ENCODE measurements at regions not wholly inside any gene's neighbourhood (a gene's known extent, or its start where the extent isn't known, plus 50 kb on each side); places are given as distances from the start of the nearest gene placed in this dataset.

DNA sequence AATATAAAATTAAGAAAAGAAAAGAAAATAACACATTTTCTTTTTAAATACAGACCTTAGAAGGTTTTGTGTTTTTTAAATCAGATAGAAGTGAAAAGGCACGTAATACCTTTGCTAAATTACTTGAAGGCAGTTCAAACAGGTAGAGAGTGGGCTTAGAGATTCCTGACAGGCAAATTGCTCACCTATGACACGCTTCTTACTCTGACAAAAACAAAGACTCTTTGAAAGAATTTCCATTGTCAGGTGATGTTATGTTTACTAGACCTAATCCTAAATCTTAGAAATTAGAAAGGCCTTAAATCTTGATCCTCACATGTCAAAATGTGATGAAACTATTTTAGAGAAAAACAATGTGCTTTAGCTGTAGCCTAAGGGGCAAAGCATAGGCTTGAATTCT lies 522.9 kb downstream of the SOX11 start:
- Histone ChIP-seq H3K4me2 (no peak overlapping the region), H2AFZ (ENCODE audit: low read depth) (no peak overlapping the region), H3K9ac (no peak overlapping the region), H3K27ac (ENCODE audit: low read depth in 2 of 2, low read length in 1 of 2) (no peak overlapping the region), H3K9me2 (no peaks in the 10 kb centered on the region), H3K27me3 (ENCODE audit: insufficient read depth) (no peaks in the 10 kb centered on the region), H3K36me3 (replicated peaks in 1 of 2; ENCODE audit: control insufficient read depth in 1 of 2, insufficient read depth in 2 of 2, low read length in 1 of 2) (no peaks in the 10 kb centered on the region), H4K20me1 (ENCODE audit: insufficient read depth) (no peaks in the 10 kb centered on the region), H3K4me3 (ENCODE audit: low read depth in 2 of 2, low read length in 1 of 2) (no peak overlapping the region), H3K4me1 (ENCODE audit: control insufficient read depth in 1 of 2, insufficient read depth in 2 of 2, low read depth in 1 of 2, low read length in 1 of 2) (no peaks in the 10 kb centered on the region), H3K9me3 (no peaks in the 10 kb centered on the region), H3K79me2 (ENCODE audit: insufficient read depth) (no peaks in the 10 kb centered on the region), H3F3A (replicated peaks; ENCODE audit: insufficient read depth) (no peaks in the 10 kb centered on the region)
- POLR2A ChIA-PET = no interaction called here
- WGBS (ENCODE audit: low lambda C conversion rate) = 26% methylated on average over 2 of the region's 2 CpGs
- CTCF ChIA-PET = no interaction called here
- TF ChIP-seq RCOR1 (IDR thresholded peaks at IDR 0.05; ENCODE audit: low read length) = no peak
- DNase-seq = no peak

DNA sequence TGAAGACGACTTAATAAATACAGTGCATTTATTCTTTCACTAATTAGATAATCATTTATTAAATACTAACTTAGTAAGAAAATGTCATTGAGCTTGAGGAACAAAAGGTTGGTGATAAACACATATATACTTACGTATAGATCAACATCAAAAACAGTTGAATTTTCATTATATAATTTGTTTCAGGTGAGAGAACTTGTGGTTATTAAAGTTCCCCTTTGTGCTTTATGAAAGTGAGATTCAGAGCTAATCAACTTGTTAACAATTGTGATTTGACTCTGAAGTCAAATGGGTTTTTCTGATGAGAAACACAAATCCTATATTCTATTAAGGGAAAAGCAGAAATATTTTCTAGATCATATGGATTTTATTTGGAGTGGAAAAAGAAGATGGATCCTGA lies 524.0 kb downstream of the SOX11 start:
- no peak for DNase-seq
- H2AFZ ChIP-seq (ENCODE audit: low read depth) = no peak overlapping the region
- H3K27ac ChIP-seq (ENCODE audit: low read depth in 2 of 2, low read length in 1 of 2) = no peak overlapping the region
- H3K9ac ChIP-seq = no peak overlapping the region
- H3K4me3 ChIP-seq (ENCODE audit: low read depth in 2 of 2, low read length in 1 of 2) = no peak overlapping the region
- no peaks in the 10 kb centered on the region for H4K20me1 ChIP-seq (ENCODE audit: insufficient read depth)
- H3F3A ChIP-seq (replicated peaks; ENCODE audit: insufficient read depth) = no peaks in the 10 kb centered on the region
- TF ChIP-seq NRF1 (IDR thresholded peaks at IDR 0.05; ENCODE audit: low read depth, low read length) = no peak
- no peak for TF ChIP-seq MEF2A (IDR thresholded peaks at IDR 0.05; ENCODE audit: borderline replicate concordance, low read depth)
- no peak for TF ChIP-seq NFIC (IDR thresholded peaks at IDR 0.05; ENCODE audit: borderline replicate concordance)
- no peak for TF ChIP-seq GATA2 (CRISPR knock-in tag; IDR thresholded peaks at IDR 0.05)
- TF ChIP-seq FOSL2 (IDR thresholded peaks at IDR 0.05; ENCODE audit: borderline replicate concordance, low read depth) = no peak
- no peak for TF ChIP-seq FOXM1 (IDR thresholded peaks at IDR 0.05; ENCODE audit: low read depth)
- TF ChIP-seq, protein P1, sequence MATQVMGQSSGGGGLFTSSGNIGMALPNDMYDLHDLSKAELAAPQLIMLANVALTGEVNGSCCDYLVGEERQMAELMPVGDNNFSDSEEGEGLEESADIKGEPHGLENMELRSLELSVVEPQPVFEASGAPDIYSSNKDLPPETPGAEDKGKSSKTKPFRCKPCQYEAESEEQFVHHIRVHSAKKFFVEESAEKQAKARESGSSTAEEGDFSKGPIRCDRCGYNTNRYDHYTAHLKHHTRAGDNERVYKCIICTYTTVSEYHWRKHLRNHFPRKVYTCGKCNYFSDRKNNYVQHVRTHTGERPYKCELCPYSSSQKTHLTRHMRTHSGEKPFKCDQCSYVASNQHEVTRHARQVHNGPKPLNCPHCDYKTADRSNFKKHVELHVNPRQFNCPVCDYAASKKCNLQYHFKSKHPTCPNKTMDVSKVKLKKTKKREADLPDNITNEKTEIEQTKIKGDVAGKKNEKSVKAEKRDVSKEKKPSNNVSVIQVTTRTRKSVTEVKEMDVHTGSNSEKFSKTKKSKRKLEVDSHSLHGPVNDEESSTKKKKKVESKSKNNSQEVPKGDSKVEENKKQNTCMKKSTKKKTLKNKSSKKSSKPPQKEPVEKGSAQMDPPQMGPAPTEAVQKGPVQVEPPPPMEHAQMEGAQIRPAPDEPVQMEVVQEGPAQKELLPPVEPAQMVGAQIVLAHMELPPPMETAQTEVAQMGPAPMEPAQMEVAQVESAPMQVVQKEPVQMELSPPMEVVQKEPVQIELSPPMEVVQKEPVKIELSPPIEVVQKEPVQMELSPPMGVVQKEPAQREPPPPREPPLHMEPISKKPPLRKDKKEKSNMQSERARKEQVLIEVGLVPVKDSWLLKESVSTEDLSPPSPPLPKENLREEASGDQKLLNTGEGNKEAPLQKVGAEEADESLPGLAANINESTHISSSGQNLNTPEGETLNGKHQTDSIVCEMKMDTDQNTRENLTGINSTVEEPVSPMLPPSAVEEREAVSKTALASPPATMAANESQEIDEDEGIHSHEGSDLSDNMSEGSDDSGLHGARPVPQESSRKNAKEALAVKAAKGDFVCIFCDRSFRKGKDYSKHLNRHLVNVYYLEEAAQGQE (IDR thresholded peaks at IDR 0.05; ENCODE audit: low read depth, low read length) = no peak
- TF ChIP-seq, protein P2, sequence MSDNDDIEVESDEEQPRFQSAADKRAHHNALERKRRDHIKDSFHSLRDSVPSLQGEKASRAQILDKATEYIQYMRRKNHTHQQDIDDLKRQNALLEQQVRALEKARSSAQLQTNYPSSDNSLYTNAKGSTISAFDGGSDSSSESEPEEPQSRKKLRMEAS (IDR thresholded peaks at IDR 0.05; ENCODE audit: low read depth) = no peak
- TF ChIP-seq RXRA (IDR thresholded peaks at IDR 0.05; ENCODE audit: borderline replicate concordance, low read depth) = no peak
- no peak for TF ChIP-seq EP300 (IDR thresholded peaks at IDR 0.05; ENCODE audit: borderline replicate concordance in 1 of 2, low read depth in 1 of 2, low read length in 1 of 2)
- no peaks in the 10 kb centered on the region for H3K36me3 ChIP-seq (replicated peaks in 1 of 2; ENCODE audit: control insufficient read depth in 1 of 2, insufficient read depth in 2 of 2, low read length in 1 of 2)
- no peaks in the 10 kb centered on the region for H3K9me2 ChIP-seq
- H3K4me2 ChIP-seq = no peak overlapping the region
- no peaks in the 10 kb centered on the region for H3K27me3 ChIP-seq (ENCODE audit: insufficient read depth)
- no peaks in the 10 kb centered on the region for H3K79me2 ChIP-seq (ENCODE audit: insufficient read depth)
- WGBS (ENCODE audit: low lambda C conversion rate) = 51% methylated on average over 2 of the region's 2 CpGs
- ChIA-PET CTCF (interaction anchor here (1.2 kb wide), 1 partner anchor 22 kb away, joined by 3 read pairs; no protein-coding TSS in a partner anchor), POLR2A (no interaction called here)
- no peaks in the 10 kb centered on the region for H3K9me3 ChIP-seq
- H3K4me1 ChIP-seq (ENCODE audit: control insufficient read depth in 1 of 2, insufficient read depth in 2 of 2, low read depth in 1 of 2, low read length in 1 of 2) = no peaks in the 10 kb centered on the region

Data from SK-N-SH (cell line).